Neural cell (in vitro differentiated cells): ENCODE measurements at regions not wholly inside any gene's neighbourhood (a gene's known extent, or its start where the extent isn't known, plus 50 kb on each side); places are given as distances from the start of the nearest gene placed in this dataset.

Source experiments
- H2AFZ ChIP-seq: fragments of 200-600, 300-800 bp; sonication (generic), shearing (Covaris generic); 2 replicates; pipeline ENCODE4 v1.6.0; 2014; ENCODE audit warnings: low read depth, mild to moderate bottlenecking, antibody characterized with exemption, low read length, moderate library complexity
- H3F3A ChIP-seq: fragments of 200-600 bp; shearing (Covaris generic); 2 replicates; pipeline ENCODE4 v1.6.1; 2016; ENCODE audit warnings: mild to moderate bottlenecking, moderate library complexity, mixed read lengths, antibody characterized with exemption, low read length; ENCODE audit not compliant: insufficient read depth, poor library complexity, severe bottlenecking
- H3K27ac ChIP-seq: fragments of 200-600, 300-800 bp; sonication (generic), shearing (Covaris generic); 2 replicates; pipeline ENCODE4 v1.5.1; 2014; ENCODE audit warnings: mild to moderate bottlenecking, low read length, moderate library complexity
- H3K27me3 ChIP-seq: fragments of 300-800, 200-600 bp; sonication (generic), shearing (Covaris generic); 2 replicates; pipeline ENCODE4 v1.6.0; 2014; ENCODE audit warnings: mild to moderate bottlenecking, low read depth, low read length, moderate library complexity; ENCODE audit not compliant: insufficient read depth
- H3K36me3 ChIP-seq: fragments of 300-800, 200-600 bp; sonication (generic), shearing (Covaris generic); 2 replicates; pipeline ENCODE4 v1.5.1; 2014; ENCODE audit warnings: mild to moderate bottlenecking, antibody characterized with exemption, low read length, moderate library complexity; ENCODE audit not compliant: insufficient read depth
- H3K4me2 ChIP-seq: fragments of 300-800, 200-600 bp; sonication (generic), shearing (Covaris generic); 2 replicates; pipeline ENCODE4 v1.6.0; 2014; ENCODE audit warnings: mild to moderate bottlenecking, low read length
- H3K4me3 ChIP-seq: fragments of 300-800, 200-600 bp; sonication (generic), shearing (Covaris generic); 2 replicates; pipeline ENCODE4 v1.5.1; 2014; ENCODE audit warnings: mild to moderate bottlenecking, low read length, moderate library complexity
- H3K79me2 ChIP-seq: fragments of 200-600 bp; shearing (Covaris generic); replicated peaks from 2 replicates; pipeline ENCODE4 v1.6.0; 2014; ENCODE audit warnings: mild to moderate bottlenecking, low read length, moderate library complexity; ENCODE audit not compliant: insufficient read depth
- H3K9ac ChIP-seq: fragments of 300-800, 200-600 bp; sonication (generic), shearing (Covaris generic); 2 replicates; pipeline ENCODE4 v1.6.1; 2016; ENCODE audit warnings: mild to moderate bottlenecking, low read length, mixed read lengths
- H3K9me2 ChIP-seq: fragments of 200-600 bp; shearing (Covaris generic); 2 replicates; pipeline ENCODE4 v1.6.1; 2016; ENCODE audit warnings: mild to moderate bottlenecking, low read length, mixed read lengths; ENCODE audit not compliant: insufficient read depth
- H3K9me3 ChIP-seq: fragments of 200-600, 300-800 bp; sonication (generic), shearing (Covaris generic); 2 replicates; pipeline ENCODE4 v1.6.1; 2016; ENCODE audit warnings: mild to moderate bottlenecking, mixed run types, low read length, moderate library complexity, mixed read lengths
- H4K20me1 ChIP-seq: fragments of 200-600 bp; shearing (Covaris generic); 2 replicates; pipeline ENCODE4 v1.6.1; 2016; ENCODE audit warnings: mild to moderate bottlenecking, mixed run types; ENCODE audit not compliant: insufficient read depth
- EP300 ChIP-seq: fragments of 450-650 bp; conservative IDR thresholded peaks from 2 replicates; pipeline ENCODE4 v1.6.1; 2014; ENCODE audit warnings: antibody characterized with exemption, mild to moderate bottlenecking, moderate library complexity; ENCODE audit not compliant: poor library complexity, severe bottlenecking
- EZH2 ChIP-seq: fragments of 200-600, 300-800 bp; shearing (Covaris generic), sonication (generic); IDR thresholded peaks from 2 replicates; pipeline ENCODE4 v1.6.1; 2014; ENCODE audit warnings: antibody characterized with exemption, low read length, borderline replicate concordance, mild to moderate bottlenecking; ENCODE audit not compliant: insufficient read depth, poor library complexity, severe bottlenecking
- MXI1 ChIP-seq: fragments of 450-650 bp; conservative IDR thresholded peaks from 2 replicates; pipeline ENCODE4 v1.6.1; 2014; ENCODE audit warnings: antibody characterized with exemption, mild to moderate bottlenecking; ENCODE audit not compliant: poor library complexity, severe bottlenecking
- POLR2AphosphoS5 ChIP-seq: IDR thresholded peaks from 2 replicates; pipeline ENCODE4 v1.6.1; 2012
- RAD21 ChIP-seq: fragments of 450-650 bp; conservative IDR thresholded peaks from 2 replicates; pipeline ENCODE4 v1.6.1; 2014; ENCODE audit warnings: antibody characterized with exemption, mild to moderate bottlenecking, moderate library complexity
- REST ChIP-seq: IDR thresholded peaks from 2 replicates; pipeline ENCODE4 v1.6.1; 2012; ENCODE audit warnings: borderline replicate concordance
- SMC3 ChIP-seq: fragments of 450-650 bp; conservative IDR thresholded peaks from 2 replicates; pipeline ENCODE4 v1.6.1; 2014; ENCODE audit warnings: antibody characterized with exemption, mild to moderate bottlenecking, moderate library complexity; ENCODE audit not compliant: poor library complexity
- TAF1 ChIP-seq: IDR thresholded peaks from 2 replicates; pipeline ENCODE4 v1.6.1; 2012; ENCODE audit warnings: low read depth
- TF ChIP-seq, protein P1 (sequence below): fragments of 450-650 bp; IDR thresholded peaks from 2 replicates; pipeline ENCODE4 v1.5.1; 2014; ENCODE audit warnings: antibody characterized with exemption, mild to moderate bottlenecking, moderate library complexity; ENCODE audit not compliant: poor library complexity, severe bottlenecking

GRCh38 chr9:27653957-27654356 is 80.7 kb upstream of the C9orf72 start:
- H3K4me3 ChIP-seq = no peak overlapping the region
- no peak overlapping the region for H3K27ac ChIP-seq
- no peak overlapping the region for H3K4me2 ChIP-seq
- H3K36me3 ChIP-seq = no peaks in the 10 kb centered on the region
- H3K9ac ChIP-seq = no peak overlapping the region
- no peaks in the 10 kb centered on the region for H3K79me2 ChIP-seq
- H4K20me1 ChIP-seq = no peaks in the 10 kb centered on the region
- H3F3A ChIP-seq = no peaks in the 10 kb centered on the region
- no peak overlapping the region for H2AFZ ChIP-seq
- TF ChIP-seq RAD21 = no peak
- TF ChIP-seq, protein P1, sequence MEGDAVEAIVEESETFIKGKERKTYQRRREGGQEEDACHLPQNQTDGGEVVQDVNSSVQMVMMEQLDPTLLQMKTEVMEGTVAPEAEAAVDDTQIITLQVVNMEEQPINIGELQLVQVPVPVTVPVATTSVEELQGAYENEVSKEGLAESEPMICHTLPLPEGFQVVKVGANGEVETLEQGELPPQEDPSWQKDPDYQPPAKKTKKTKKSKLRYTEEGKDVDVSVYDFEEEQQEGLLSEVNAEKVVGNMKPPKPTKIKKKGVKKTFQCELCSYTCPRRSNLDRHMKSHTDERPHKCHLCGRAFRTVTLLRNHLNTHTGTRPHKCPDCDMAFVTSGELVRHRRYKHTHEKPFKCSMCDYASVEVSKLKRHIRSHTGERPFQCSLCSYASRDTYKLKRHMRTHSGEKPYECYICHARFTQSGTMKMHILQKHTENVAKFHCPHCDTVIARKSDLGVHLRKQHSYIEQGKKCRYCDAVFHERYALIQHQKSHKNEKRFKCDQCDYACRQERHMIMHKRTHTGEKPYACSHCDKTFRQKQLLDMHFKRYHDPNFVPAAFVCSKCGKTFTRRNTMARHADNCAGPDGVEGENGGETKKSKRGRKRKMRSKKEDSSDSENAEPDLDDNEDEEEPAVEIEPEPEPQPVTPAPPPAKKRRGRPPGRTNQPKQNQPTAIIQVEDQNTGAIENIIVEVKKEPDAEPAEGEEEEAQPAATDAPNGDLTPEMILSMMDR = no peak
- TF ChIP-seq SMC3 = no peak
- no peak for TF ChIP-seq TAF1
- TF ChIP-seq MXI1 = no peak
- no peak for TF ChIP-seq EP300
- TF ChIP-seq EZH2 = no peak
- TF ChIP-seq REST = no peak
- TF ChIP-seq POLR2AphosphoS5 = no peak
- no peaks in the 10 kb centered on the region for H3K9me3 ChIP-seq
- no peaks in the 10 kb centered on the region for H3K9me2 ChIP-seq
- no peaks in the 10 kb centered on the region for H3K27me3 ChIP-seq

- H3K9me2 ChIP-seq = no peaks in the 10 kb centered on the region
- TF ChIP-seq TAF1 (no peak), REST (no peak), RAD21 (no peak), SMC3 (no peak), EP300 (no peak)
- TF ChIP-seq, protein P1 = no peak
- H3K27ac ChIP-seq = no peak overlapping the region
- H2AFZ ChIP-seq = no peak overlapping the region
- H3K9ac ChIP-seq = no peak overlapping the region
- no peaks in the 10 kb centered on the region for H3K9me3 ChIP-seq
- H3K27me3 ChIP-seq = no peaks in the 10 kb centered on the region
- no peaks in the 10 kb centered on the region for H3K79me2 ChIP-seq
- no peaks in the 10 kb centered on the region for H3K36me3 ChIP-seq
- no peaks in the 10 kb centered on the region for H4K20me1 ChIP-seq
- H3K4me2 ChIP-seq = no peak overlapping the region
- H3F3A ChIP-seq = no peaks in the 10 kb centered on the region
- no peak overlapping the region for H3K4me3 ChIP-seq
Measured at GRCh38 chr9:27654629-27655285, 81.5 kb upstream of the C9orf72 start.
